ENCODE measurements at regions not wholly inside any gene's neighbourhood (a gene's known extent, or its start where the extent isn't known, plus 50 kb on each side); places are given as distances from the start of the nearest gene placed in this dataset.
A peak's percentile ranks its signal among the peaks of the same experiment; 100 is the strongest.

DNA sequence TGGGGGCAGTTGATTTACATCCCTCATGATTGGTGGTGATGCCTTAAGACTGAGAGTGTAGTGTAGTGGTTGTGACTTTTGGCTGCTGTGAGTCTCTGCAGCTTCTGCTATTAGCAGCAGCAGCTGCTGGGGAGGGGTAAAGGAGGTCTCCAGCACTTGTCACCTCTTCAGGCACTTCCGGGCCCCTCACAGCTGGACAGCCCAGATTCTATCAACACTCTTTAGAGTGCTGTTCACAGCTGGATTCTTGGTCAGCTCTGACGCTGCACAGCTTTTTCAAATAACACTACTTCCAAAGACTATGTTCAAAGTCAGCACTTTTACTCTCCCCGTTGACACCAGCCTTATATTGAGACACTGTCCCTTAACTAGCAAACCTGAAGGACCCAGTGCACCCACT lies 396.0 kb downstream of the MEIS1 start:
- TF ChIP-seq CTCF (IDR thresholded peaks at IDR 0.05): no peak
- Histone ChIP-seq H3K36me3 (no peaks in the 10 kb centered on the region), H3K9me3 (no peaks in the 10 kb centered on the region), H3K27ac (no peak overlapping the region), H3K4me3 (no peak overlapping the region), H3K4me1 (peaks cover 0 to 13% (median 4%) of the 10 kb centered on the region in 4 donors), H3K27me3 (no peaks in the 10 kb centered on the region)
- intact Hi-C loops (cut with DNase I; ENCODE audit: low total_unique reads): no loop called here
- no peak for DNase-seq

GRCh38 chr2:66832646-66833435 lies 397.9 kb downstream of the MEIS1 start:
- no peaks in the 10 kb centered on the region for H3K27me3 ChIP-seq
- H3K27ac ChIP-seq: no peak overlapping the region
- H3K4me3 ChIP-seq: no peak overlapping the region
- no peaks in the 10 kb centered on the region for H3K36me3 ChIP-seq
- H3K9me3 ChIP-seq: no peaks in the 10 kb centered on the region
- H3K4me1 ChIP-seq: peaks cover 0 to 13% (median 4%) of the 10 kb centered on the region in 4 donors
- intact Hi-C loops (cut with DNase I; ENCODE audit: low total_unique reads): no loop called here
- DNase-seq: no peak
- no peak for TF ChIP-seq CTCF (IDR thresholded peaks at IDR 0.05)

DNA sequence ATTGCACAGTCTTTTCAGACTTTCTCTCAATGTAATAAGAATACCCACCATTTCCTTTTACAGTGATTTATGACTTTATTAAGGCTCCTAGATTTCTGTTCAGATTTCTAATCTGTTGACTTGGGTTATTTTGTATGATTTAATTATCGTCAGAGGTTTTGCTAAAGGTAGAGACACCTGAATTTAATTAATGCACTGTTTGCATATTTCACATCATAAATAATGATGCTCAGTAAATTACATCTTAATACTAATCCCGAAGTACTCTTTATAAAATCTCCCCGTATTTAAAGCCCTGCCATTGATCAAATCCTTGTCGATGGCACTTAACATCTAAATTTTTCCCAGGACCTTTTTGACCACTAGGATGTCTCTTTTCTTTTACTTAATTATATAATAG lies 399.9 kb downstream of the MEIS1 start:
- H3K9me3 ChIP-seq: no peaks in the 10 kb centered on the region
- no peak overlapping the region for H3K4me3 ChIP-seq
- H3K4me1 ChIP-seq: peaks cover 0 to 18% (median 7%) of the 10 kb centered on the region in 4 donors
- H3K27me3 ChIP-seq: no peaks in the 10 kb centered on the region
- H3K27ac ChIP-seq: no peak overlapping the region
- no peak for TF ChIP-seq CTCF (IDR thresholded peaks at IDR 0.05)
- H3K36me3 ChIP-seq: no peaks in the 10 kb centered on the region
- no peak for DNase-seq
- intact Hi-C loops (cut with DNase I; ENCODE audit: low total_unique reads): no loop called here

DNA sequence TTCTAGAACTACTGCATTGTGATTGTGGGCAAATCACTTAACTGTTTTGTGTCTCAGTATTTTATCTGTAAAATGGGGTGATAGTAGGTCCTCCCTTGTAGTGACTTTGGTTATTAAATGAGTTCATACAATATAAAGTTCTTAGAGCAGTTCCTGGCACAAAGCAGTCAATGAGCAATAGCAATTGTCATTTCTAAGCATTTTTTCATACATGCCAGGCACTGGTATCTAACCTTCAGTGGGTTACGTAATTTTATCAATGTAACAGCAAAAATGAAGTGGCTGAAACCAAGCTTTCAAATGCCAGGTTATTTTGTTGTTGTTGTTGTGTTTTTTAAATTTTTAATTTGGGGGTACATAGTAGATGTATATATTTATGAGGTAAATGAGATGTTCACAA lies 401.9 kb downstream of the MEIS1 start:
- H3K27me3 ChIP-seq: no peaks in the 10 kb centered on the region
- no peak for TF ChIP-seq CTCF (IDR thresholded peaks at IDR 0.05)
- intact Hi-C loops (cut with DNase I; ENCODE audit: low total_unique reads): no loop called here
- no peak for DNase-seq
- H3K27ac ChIP-seq: no peak overlapping the region
- no peak overlapping the region for H3K4me3 ChIP-seq
- no peaks in the 10 kb centered on the region for H3K36me3 ChIP-seq
- no peaks in the 10 kb centered on the region for H3K9me3 ChIP-seq
- H3K4me1 ChIP-seq: peaks cover 0 to 31% (median 10%) of the 10 kb centered on the region in 4 donors

DNA sequence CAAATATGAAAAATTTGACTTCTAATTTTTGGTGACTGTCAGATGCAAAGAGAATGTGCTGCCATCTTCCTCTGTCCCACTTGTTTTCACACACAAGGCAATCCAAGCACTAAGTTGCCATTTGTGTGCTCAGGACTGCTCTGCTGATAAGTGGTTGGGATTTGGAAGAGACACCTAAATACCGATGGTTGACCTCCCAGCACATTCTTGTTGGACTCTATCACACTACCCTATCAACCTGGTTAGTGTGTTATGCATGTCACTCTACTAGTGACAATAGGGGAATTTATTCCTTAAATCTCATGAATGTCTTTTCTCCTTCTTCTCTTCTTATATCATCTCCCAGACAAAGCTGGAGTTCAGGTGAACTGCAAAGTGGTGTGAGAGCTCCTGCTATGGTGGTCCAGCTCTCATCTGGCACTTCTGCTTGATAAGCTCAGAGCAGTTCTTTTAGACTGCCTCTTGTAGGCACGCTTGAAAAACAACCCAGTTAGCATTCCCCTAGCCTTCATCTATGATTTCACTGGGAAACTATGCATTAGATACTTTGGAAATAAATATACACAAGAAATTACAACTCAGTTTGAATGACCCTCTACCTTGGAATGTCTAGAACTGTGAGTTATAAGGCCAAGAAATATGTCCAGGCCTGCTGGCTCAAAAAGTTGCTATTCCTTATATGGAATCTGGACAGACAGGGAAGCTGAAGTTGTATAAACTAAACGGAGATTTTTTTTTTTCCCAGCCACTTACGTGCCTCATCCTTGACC lies 404.8 kb downstream of the MEIS1 start:
- Histone ChIP-seq H3K27me3 (no peaks in the 10 kb centered on the region), H3K27ac (peak overlapping the region; percentile 65 to 70), H3K4me1 (peaks cover 0 to 18% (median 6%) of the 10 kb centered on the region in 4 donors), H3K36me3 (no peaks in the 10 kb centered on the region), H3K4me3 (peak overlapping the region in 1 of 2 donors; percentile 40), H3K9me3 (no peaks in the 10 kb centered on the region)
- intact Hi-C loops (cut with DNase I; ENCODE audit: low total_unique reads): no loop called here
- TF ChIP-seq CTCF (IDR thresholded peaks at IDR 0.05): no peak
- DNase-seq: no peak

Data from tibial artery (tissue), 4 donors.